ENCODE measurements at regions not wholly inside any gene's neighbourhood (a gene's known extent, or its start where the extent isn't known, plus 50 kb on each side); places are given as distances from the start of the nearest gene placed in this dataset.

DNA sequence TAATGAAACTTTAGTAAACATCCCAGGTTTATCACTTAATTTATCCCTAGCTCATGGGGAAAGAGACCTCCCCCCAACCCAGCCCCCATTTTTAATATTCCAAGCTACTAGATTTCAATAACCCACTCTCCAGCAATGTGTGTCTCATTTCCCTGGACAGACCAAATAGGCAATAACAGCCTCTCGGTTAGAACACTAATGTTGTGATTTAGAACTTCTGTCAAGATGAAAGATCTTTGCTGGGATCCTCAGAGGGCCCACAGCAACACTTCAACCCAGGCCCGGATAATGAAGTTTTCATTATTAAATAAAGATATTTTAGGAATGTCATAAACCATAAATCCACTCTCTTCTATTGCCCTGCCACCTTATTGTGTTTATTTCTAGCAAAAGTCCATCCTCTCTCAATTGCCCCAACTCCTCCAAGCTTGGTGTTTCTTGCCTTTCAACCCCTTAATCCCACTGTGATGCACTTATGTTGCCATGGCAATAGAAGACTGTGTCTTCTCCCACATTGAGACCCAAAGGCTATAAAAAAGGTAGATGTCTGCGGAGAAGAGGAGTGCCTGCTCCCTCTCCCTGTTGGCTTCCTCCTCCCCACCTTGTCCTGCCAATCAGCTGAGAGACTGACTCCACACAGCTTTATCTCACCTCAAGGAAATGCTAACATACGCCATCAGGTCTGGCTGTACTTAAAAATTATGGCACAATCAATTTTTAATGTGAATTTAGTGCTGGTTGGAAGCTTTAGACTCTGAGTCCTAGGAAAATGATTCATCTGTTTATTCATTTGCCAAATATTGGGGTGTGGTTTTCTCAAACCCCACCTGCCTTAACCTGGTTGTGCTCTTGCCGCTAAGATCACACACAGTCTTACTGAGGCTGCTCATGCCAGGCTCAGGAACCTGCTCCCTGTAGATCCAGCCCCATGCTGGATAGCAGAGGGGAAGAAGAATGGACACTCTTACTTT, 258.3 kb upstream of the CAMK1G start:
- ATAC-seq (ENCODE audit: low FRiP score): peak; percentile 43
- DNase-seq (ENCODE audit: low spot score): no peak
- TF ChIP-seq, protein P1, sequence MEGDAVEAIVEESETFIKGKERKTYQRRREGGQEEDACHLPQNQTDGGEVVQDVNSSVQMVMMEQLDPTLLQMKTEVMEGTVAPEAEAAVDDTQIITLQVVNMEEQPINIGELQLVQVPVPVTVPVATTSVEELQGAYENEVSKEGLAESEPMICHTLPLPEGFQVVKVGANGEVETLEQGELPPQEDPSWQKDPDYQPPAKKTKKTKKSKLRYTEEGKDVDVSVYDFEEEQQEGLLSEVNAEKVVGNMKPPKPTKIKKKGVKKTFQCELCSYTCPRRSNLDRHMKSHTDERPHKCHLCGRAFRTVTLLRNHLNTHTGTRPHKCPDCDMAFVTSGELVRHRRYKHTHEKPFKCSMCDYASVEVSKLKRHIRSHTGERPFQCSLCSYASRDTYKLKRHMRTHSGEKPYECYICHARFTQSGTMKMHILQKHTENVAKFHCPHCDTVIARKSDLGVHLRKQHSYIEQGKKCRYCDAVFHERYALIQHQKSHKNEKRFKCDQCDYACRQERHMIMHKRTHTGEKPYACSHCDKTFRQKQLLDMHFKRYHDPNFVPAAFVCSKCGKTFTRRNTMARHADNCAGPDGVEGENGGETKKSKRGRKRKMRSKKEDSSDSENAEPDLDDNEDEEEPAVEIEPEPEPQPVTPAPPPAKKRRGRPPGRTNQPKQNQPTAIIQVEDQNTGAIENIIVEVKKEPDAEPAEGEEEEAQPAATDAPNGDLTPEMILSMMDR (IDR thresholded peaks at IDR 0.05): no peak

DNA sequence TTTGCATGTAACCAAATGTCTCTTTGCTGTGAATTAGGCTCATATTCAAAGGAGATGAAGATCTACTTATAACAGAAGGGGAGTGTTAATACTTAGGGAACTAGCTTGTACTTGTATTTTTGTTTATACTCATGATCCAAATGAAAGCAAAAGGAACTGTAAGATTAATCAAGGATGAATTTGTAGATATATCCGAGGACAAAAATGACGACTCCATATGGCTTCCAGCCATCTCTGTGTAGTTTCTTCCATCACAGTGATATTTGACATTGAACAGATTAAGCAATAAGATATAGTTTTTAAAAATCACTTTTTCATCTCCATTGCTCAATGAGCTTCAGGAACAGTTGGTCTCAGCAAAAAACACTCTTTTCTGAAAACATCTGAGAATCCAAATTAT, 257.4 kb upstream of the CAMK1G start:
- no peak for ATAC-seq (ENCODE audit: low FRiP score)
- DNase-seq (ENCODE audit: low spot score): no peak
- TF ChIP-seq, protein P1 (IDR thresholded peaks at IDR 0.05): no peak

DNA sequence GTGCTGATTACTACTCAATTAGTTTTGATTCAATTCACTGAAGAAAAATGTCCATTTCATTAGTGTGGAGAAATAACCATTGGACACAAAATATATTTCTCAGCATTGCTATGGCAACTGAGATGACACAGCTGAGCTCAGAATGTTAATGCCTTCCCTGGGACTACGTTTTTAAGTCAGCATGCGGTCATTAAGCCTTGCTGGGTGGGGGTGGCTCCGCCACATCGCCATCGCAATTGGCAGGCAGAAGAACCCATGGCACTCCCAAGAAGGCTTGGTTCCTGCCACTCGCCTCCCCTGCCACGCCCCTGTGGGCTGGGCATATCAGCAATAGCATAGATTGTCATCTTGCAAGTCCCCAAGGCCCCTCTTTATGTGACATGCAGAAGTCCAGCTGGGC, 256.7 kb upstream of the CAMK1G start:
- DNase-seq (ENCODE audit: low spot score) (no peak), ATAC-seq (ENCODE audit: low FRiP score) (no peak)
- TF ChIP-seq, protein P1 (IDR thresholded peaks at IDR 0.05): no peak

DNA sequence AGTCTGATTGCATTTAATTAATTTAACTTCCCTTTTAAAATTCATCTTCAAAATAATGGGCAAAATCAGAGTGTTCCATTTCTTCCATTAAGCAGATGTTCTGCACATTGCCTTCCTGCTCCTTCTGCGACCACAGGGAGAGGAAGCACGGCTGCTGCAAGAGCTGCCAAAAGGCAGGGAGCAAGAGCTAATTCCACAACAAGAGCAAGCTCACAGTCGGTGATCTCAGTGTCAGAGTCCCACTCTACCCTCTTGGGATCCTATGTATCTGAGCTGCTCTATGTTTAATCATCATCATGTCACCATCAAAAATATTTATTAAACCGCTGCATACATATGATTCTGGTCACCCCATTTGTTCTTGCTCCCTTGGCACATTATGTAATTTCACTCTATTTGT, 255.3 kb upstream of the CAMK1G start:
- TF ChIP-seq, protein P1 (IDR thresholded peaks at IDR 0.05): no peak
- ATAC-seq (ENCODE audit: low FRiP score): no peak
- DNase-seq (ENCODE audit: low spot score): no peak

DNA sequence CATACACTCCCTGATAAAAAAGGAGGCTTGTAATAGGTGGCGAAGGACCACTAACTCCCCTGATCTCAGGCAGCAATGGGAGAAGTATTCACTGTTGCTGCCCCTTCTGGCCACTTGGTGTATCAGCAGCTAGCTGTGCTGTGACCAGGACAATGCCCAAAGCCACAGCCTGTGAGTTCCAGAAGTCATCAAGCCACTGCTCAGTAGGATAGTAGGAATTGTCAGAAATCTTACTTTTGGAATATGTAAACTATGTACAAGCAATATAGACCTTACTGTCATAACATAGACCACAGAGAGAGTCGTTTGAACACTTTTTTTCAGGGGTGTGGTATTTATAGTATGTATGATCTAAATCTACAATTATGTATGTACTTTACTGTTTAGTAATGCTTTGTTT, 248.3 kb upstream of the CAMK1G start:
- DNase-seq (ENCODE audit: low spot score) (no peak), ATAC-seq (ENCODE audit: low FRiP score) (no peak)
- TF ChIP-seq, protein P1 (IDR thresholded peaks at IDR 0.05): no peak

DNA sequence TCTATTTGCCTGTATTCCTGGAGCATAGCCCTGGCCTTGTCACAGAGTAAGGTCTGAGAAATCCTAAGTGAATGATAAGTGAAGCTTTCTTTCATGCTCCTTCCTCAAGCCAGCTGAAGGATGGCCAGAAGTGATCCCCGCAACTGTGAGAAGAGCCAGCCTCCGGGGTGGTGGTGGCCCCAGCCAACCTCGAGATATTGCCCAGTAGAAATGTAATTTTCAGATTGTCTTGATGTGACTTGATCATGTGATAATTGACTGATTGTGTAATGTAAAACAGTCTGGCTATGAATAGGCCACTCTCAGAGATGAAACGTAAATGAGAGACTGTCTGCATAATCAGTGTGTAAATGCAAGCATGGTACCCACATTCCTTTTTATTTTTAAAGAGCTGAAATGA, 242.4 kb upstream of the CAMK1G start:
- ATAC-seq (ENCODE audit: low FRiP score): no peak
- no peak for DNase-seq (ENCODE audit: low spot score)
- TF ChIP-seq, protein P1 (IDR thresholded peaks at IDR 0.05): no peak
